ENCODE measurements at regions not wholly inside any gene's neighbourhood (a gene's known extent, or its start where the extent isn't known, plus 50 kb on each side); places are given as distances from the start of the nearest gene placed in this dataset.
A peak's percentile ranks its signal among the peaks of the same experiment; 100 is the strongest.

DNA sequence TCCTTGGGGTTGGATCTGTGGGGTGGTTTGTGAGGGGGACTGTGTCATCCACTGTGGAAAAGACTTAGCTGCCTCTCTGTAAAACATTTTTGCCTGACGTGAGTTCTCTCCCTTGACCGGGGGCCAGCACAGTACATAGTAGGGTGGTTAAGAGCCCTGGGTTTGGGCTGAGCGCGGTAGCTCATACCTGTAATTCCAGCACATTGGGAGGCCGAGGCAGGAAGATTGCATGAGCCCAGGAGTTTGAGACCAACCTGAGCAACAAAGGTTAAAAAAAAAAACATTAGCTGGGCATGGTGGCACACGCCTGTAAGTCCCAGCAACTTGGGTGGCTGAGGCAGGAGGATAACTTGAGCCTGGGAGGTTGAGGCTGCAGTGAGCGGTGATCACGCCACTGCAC, 74.7 kb upstream of the WNT7B start:
- no peak overlapping the region for H3K27ac ChIP-seq (ENCODE audit: low read length, poor library complexity, severe bottlenecking)
- H3K4me2 ChIP-seq (ENCODE audit: low read length, poor library complexity, severe bottlenecking): no peak overlapping the region
- no peak overlapping the region for H3K4ac ChIP-seq (ENCODE audit: low read depth in 1 of 2, low read length in 2 of 2)
- peaks cover 35% of the 10 kb centered on the region for H3K4me1 ChIP-seq (ENCODE audit: control insufficient read depth, insufficient read depth, low read depth, low read length)
- H2BK15ac ChIP-seq (ENCODE audit: low read depth, poor library complexity, severe bottlenecking): no peak overlapping the region
- H2BK120ac ChIP-seq (ENCODE audit: low read depth, low read length): no peak overlapping the region
- DNase-seq: no peak
- no peak overlapping the region for H4K91ac ChIP-seq (ENCODE audit: low read length)
- WGBS: 89% methylated on average over 8 of the region's 8 CpGs
- H3K36me3 ChIP-seq (ENCODE audit: control insufficient read depth in 1 of 2, insufficient read depth in 2 of 2, low read depth in 1 of 2, low read length in 2 of 2): peaks cover 19 to 38% of the 10 kb centered on the region in 2 experiments
- peaks cover 47% of the 10 kb centered on the region for H3K79me1 ChIP-seq (replicated peaks; ENCODE audit: low read length, poor library complexity, severe bottlenecking)
- no peak overlapping the region for H3K18ac ChIP-seq (ENCODE audit: low read depth in 1 of 2, low read length in 2 of 2)
- H3K9me3 ChIP-seq (ENCODE audit: control insufficient read depth, low read length): no peaks in the 10 kb centered on the region
- H2AFZ ChIP-seq (ENCODE audit: low read depth, low read length): no peak overlapping the region
- H3K14ac ChIP-seq (ENCODE audit: low read length in 2 of 2): no peak overlapping the region
- no peaks in the 10 kb centered on the region for H3K27me3 ChIP-seq (ENCODE audit: control insufficient read depth in 1 of 2, insufficient read depth in 1 of 2, low read length in 2 of 2)
- H3K4me3 ChIP-seq (ENCODE audit: insufficient read depth in 1 of 2, low read depth in 1 of 2, low read length in 2 of 2): no peak overlapping the region
- H3K9ac ChIP-seq (ENCODE audit: low read length): peak overlapping the region; percentile 95
- H2BK12ac ChIP-seq (ENCODE audit: low read length in 2 of 2): no peak overlapping the region
- H4K8ac ChIP-seq (ENCODE audit: low read length): no peak overlapping the region
- no peak overlapping the region for H3K23ac ChIP-seq (ENCODE audit: low read length in 2 of 2)
- H2AK5ac ChIP-seq (ENCODE audit: low read length, severe bottlenecking): no peak overlapping the region
- H2BK5ac ChIP-seq (ENCODE audit: low read depth, low read length, poor library complexity, severe bottlenecking): no peak overlapping the region

DNA sequence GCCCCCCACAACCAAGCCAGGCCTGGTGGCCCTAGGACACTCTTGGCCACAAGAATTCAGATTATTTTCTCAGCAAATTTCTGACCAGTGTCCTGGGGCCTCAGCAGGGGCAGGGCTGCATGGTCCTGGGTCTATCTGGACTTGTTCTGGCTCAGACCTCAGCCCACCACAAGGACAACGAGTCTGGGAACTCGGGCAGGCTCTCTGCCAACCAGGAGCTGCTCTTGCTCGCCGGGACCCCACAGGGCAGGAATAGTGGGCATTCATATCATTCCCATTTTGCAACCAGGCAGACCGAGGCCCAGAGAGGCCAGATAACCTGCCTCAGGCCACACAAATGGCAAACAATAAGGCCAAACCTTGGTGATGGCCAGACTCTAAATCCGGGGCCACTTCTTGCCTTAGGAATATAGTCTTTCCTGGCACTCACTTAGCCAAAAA, 75.4 kb upstream of the WNT7B start:
- Histone ChIP-seq H2AK5ac (ENCODE audit: low read length, severe bottlenecking) (peak overlapping the region; percentile 65), H3K9me3 (ENCODE audit: control insufficient read depth, low read length) (no peaks in the 10 kb centered on the region), H4K91ac (ENCODE audit: low read length) (no peak overlapping the region), H3K4me1 (ENCODE audit: control insufficient read depth, insufficient read depth, low read depth, low read length) (peaks cover 35% of the 10 kb centered on the region), H3K4me3 (ENCODE audit: insufficient read depth in 1 of 2, low read depth in 1 of 2, low read length in 2 of 2) (peak overlapping the region in 1 of 2 experiments; percentile 92), H3K14ac (ENCODE audit: low read length in 2 of 2) (no peak overlapping the region), H2BK120ac (ENCODE audit: low read depth, low read length) (no peak overlapping the region), H2BK15ac (ENCODE audit: low read depth, poor library complexity, severe bottlenecking) (no peak overlapping the region), H3K36me3 (ENCODE audit: control insufficient read depth in 1 of 2, insufficient read depth in 2 of 2, low read depth in 1 of 2, low read length in 2 of 2) (peaks cover 16 to 35% of the 10 kb centered on the region in 2 experiments), H3K27ac (ENCODE audit: low read length, poor library complexity, severe bottlenecking) (no peak overlapping the region), H3K18ac (ENCODE audit: low read depth in 1 of 2, low read length in 2 of 2) (no peak overlapping the region), H2AFZ (ENCODE audit: low read depth, low read length) (no peak overlapping the region), H3K4ac (ENCODE audit: low read depth in 1 of 2, low read length in 2 of 2) (no peak overlapping the region), H4K8ac (ENCODE audit: low read length) (peak overlapping the region; percentile 36), H3K27me3 (ENCODE audit: control insufficient read depth in 1 of 2, insufficient read depth in 1 of 2, low read length in 2 of 2) (no peaks in the 10 kb centered on the region), H3K79me1 (replicated peaks; ENCODE audit: low read length, poor library complexity, severe bottlenecking) (peaks cover 45% of the 10 kb centered on the region), H3K9ac (ENCODE audit: low read length) (peak overlapping the region; percentile 95), H2BK12ac (ENCODE audit: low read length in 2 of 2) (no peak overlapping the region), H3K23ac (ENCODE audit: low read length in 2 of 2) (no peak overlapping the region), H3K4me2 (ENCODE audit: low read length, poor library complexity, severe bottlenecking) (no peak overlapping the region), H2BK5ac (ENCODE audit: low read depth, low read length, poor library complexity, severe bottlenecking) (peak overlapping the region; percentile 48)
- WGBS: 91% methylated on average over 6 of the region's 6 CpGs
- no peak for DNase-seq

DNA sequence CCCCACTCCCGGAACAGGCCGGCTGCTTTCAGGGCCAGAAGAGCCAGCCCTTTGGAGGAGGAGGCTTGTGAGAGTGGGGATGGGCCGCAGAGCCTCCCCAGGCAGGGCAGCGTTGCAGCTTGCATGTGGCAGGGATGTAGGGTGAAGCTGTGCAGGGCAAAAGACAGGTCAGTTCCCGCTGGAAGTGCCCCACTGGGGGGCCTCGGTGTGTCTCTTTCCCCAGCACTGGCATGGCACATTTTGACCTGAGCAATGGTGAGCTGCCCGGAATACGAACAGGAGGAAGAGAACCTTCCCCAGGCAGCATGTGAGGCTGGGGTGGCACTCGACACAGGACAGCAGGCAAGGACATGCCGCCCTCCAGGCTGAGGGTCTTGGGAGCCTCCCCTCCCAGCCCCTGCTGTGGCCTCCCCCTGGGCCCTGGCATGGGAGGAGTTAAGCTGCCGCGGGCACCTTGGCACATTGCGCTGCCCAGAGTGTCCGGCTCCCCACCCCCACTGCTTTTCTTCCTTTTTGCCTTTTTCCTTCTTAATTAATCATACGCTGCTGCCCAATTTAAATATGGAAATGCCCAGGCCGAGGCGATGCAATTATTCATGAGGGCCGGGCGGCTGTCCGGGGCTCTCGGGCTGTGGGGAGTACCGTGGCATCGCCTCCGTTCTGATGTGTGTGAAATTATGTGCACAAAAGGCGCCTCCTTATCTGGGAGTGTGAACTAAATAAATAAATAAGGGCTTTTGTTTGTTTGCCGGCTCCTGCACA, 76.0 kb upstream of the WNT7B start:
- peaks cover 12 to 32% of the 10 kb centered on the region in 2 experiments for H3K36me3 ChIP-seq (ENCODE audit: control insufficient read depth in 1 of 2, insufficient read depth in 2 of 2, low read depth in 1 of 2, low read length in 2 of 2)
- no peak overlapping the region for H3K4me2 ChIP-seq (ENCODE audit: low read length, poor library complexity, severe bottlenecking)
- H2AK5ac ChIP-seq (ENCODE audit: low read length, severe bottlenecking): peak overlapping the region; percentile 71
- H3K18ac ChIP-seq (ENCODE audit: low read depth in 1 of 2, low read length in 2 of 2): no peak overlapping the region
- H4K8ac ChIP-seq (ENCODE audit: low read length): peak overlapping the region; percentile 36
- H3K79me1 ChIP-seq (replicated peaks; ENCODE audit: low read length, poor library complexity, severe bottlenecking): peaks cover 44% of the 10 kb centered on the region
- H3K27ac ChIP-seq (ENCODE audit: low read length, poor library complexity, severe bottlenecking): no peak overlapping the region
- H3K14ac ChIP-seq (ENCODE audit: low read length in 2 of 2): no peak overlapping the region
- no peak overlapping the region for H2AFZ ChIP-seq (ENCODE audit: low read depth, low read length)
- no peak overlapping the region for H3K23ac ChIP-seq (ENCODE audit: low read length in 2 of 2)
- peak overlapping the region in 1 of 2 experiments; percentile 92 for H3K4me3 ChIP-seq (ENCODE audit: insufficient read depth in 1 of 2, low read depth in 1 of 2, low read length in 2 of 2)
- H3K9me3 ChIP-seq (ENCODE audit: control insufficient read depth, low read length): no peaks in the 10 kb centered on the region
- H3K27me3 ChIP-seq (ENCODE audit: control insufficient read depth in 1 of 2, insufficient read depth in 1 of 2, low read length in 2 of 2): no peaks in the 10 kb centered on the region
- WGBS: 79% methylated on average over 26 of the region's 26 CpGs
- no peak overlapping the region for H2BK120ac ChIP-seq (ENCODE audit: low read depth, low read length)
- peak overlapping the region; percentile 34 for H4K91ac ChIP-seq (ENCODE audit: low read length)
- peaks cover 35% of the 10 kb centered on the region for H3K4me1 ChIP-seq (ENCODE audit: control insufficient read depth, insufficient read depth, low read depth, low read length)
- DNase-seq: no peak
- peak overlapping the region in 1 of 2 experiments; percentile 49 for H3K4ac ChIP-seq (ENCODE audit: low read depth in 1 of 2, low read length in 2 of 2)
- peak overlapping the region; percentile 95 for H3K9ac ChIP-seq (ENCODE audit: low read length)
- no peak overlapping the region for H2BK15ac ChIP-seq (ENCODE audit: low read depth, poor library complexity, severe bottlenecking)
- peak overlapping the region in 1 of 2 experiments; percentile 16 for H2BK12ac ChIP-seq (ENCODE audit: low read length in 2 of 2)
- H2BK5ac ChIP-seq (ENCODE audit: low read depth, low read length, poor library complexity, severe bottlenecking): no peak overlapping the region

DNA sequence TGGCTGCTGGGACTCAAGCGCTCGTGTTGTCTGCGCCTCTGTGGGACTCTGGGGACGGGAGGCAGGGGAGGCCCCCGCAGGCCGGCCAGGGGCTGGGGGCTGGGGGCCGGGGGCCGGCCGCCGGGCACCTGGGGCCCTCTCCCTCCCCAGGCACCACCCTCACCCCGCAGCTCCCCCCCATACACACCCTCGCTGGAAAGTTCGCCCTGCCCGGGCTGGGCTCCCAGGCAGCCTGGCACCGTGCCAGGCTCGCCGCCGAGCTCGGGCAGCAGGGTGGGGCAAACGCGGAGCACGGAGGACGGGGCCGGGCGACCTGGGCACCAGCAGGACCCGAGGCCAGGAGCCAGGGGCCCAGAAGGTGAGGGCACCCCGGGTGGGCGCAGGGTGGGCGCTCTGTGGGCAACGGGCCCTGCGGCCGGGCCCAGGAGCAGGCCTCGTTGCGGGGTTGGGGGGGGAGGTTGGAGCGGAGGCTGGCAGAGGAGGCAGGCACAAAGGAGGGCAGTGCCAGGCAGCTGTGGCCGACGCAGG, 76.7 kb upstream of the WNT7B start:
- Histone ChIP-seq H3K9ac (ENCODE audit: low read length) (peak overlapping the region; percentile 95), H2AK5ac (ENCODE audit: low read length, severe bottlenecking) (no peak overlapping the region), H4K8ac (ENCODE audit: low read length) (peak overlapping the region; percentile 46), H3K4me3 (ENCODE audit: insufficient read depth in 1 of 2, low read depth in 1 of 2, low read length in 2 of 2) (peak overlapping the region in 1 of 2 experiments; percentile 92), H3K23ac (ENCODE audit: low read length in 2 of 2) (no peak overlapping the region), H2BK5ac (ENCODE audit: low read depth, low read length, poor library complexity, severe bottlenecking) (no peak overlapping the region), H3K27me3 (ENCODE audit: control insufficient read depth in 1 of 2, insufficient read depth in 1 of 2, low read length in 2 of 2) (no peaks in the 10 kb centered on the region), H3K79me1 (replicated peaks; ENCODE audit: low read length, poor library complexity, severe bottlenecking) (peaks cover 46% of the 10 kb centered on the region), H2BK12ac (ENCODE audit: low read length in 2 of 2) (no peak overlapping the region), H3K4ac (ENCODE audit: low read depth in 1 of 2, low read length in 2 of 2) (no peak overlapping the region), H4K91ac (ENCODE audit: low read length) (no peak overlapping the region), H3K18ac (ENCODE audit: low read depth in 1 of 2, low read length in 2 of 2) (no peak overlapping the region), H3K14ac (ENCODE audit: low read length in 2 of 2) (no peak overlapping the region), H3K36me3 (ENCODE audit: control insufficient read depth in 1 of 2, insufficient read depth in 2 of 2, low read depth in 1 of 2, low read length in 2 of 2) (peaks cover 12 to 32% of the 10 kb centered on the region in 2 experiments), H3K4me1 (ENCODE audit: control insufficient read depth, insufficient read depth, low read depth, low read length) (peaks cover 35% of the 10 kb centered on the region), H3K9me3 (ENCODE audit: control insufficient read depth, low read length) (no peaks in the 10 kb centered on the region), H2BK120ac (ENCODE audit: low read depth, low read length) (no peak overlapping the region), H2BK15ac (ENCODE audit: low read depth, poor library complexity, severe bottlenecking) (peak overlapping the region; percentile 17), H3K4me2 (ENCODE audit: low read length, poor library complexity, severe bottlenecking) (no peak overlapping the region), H2AFZ (ENCODE audit: low read depth, low read length) (no peak overlapping the region), H3K27ac (ENCODE audit: low read length, poor library complexity, severe bottlenecking) (no peak overlapping the region)
- WGBS: 91% methylated on average over 29 of the region's 37 CpGs
- no peak for DNase-seq
